ENCODE measurements at regions not wholly inside any gene's neighbourhood (a gene's known extent, or its start where the extent isn't known, plus 50 kb on each side); places are given as distances from the start of the nearest gene placed in this dataset.

DNA sequence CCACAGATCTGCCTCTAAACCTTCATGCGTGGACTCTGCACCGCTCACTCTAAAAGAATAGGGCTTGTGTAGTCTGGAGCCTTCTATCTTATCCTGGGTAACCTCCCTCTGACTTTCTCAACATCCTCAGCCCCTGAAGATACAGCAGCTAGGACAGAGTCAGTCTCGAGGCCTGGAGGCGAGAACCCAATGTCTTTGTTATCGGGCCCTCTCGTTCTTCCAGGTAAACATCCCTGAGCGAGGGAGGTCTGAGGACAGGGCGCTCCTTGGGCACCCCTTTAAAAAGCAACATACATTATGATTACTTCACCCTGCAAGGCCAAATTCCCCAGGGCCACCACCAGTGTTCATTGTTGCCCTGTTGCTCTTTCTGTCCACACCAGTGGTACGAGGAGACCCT is 75.4 kb upstream of the PRNP start:
- no peaks in the 10 kb centered on the region for H3K9me3 Mint-ChIP-seq (ENCODE audit: unreplicated experiment)
- Histone ChIP-seq H3K36me3 (ENCODE audit: control insufficient read depth, insufficient read depth, low read length) (no peaks in the 10 kb centered on the region), H3K4me1 (no peaks in the 10 kb centered on the region), H3K27me3 (replicated peaks; ENCODE audit: control insufficient read depth, insufficient read depth, low read length) (no peaks in the 10 kb centered on the region; the same call in 1 of the 2 replicates), H3K4me3 (ENCODE audit: low read depth, low read length) (no peak overlapping the region), H3K9me3 (no peaks in the 10 kb centered on the region)
- peaks cover 17% of the 10 kb centered on the region for H3K27me3 Mint-ChIP-seq (ENCODE audit: insufficient read depth, unreplicated experiment)
- CTCF ChIA-PET, result no interaction called here
- no peaks in the 10 kb centered on the region for H3K36me3 Mint-ChIP-seq (ENCODE audit: insufficient read depth, unreplicated experiment)
- H3K4me3 Mint-ChIP-seq (ENCODE audit: unreplicated experiment), result no peak overlapping the region
- DNase-seq, result no peak
- no peak overlapping the region for H3K27ac Mint-ChIP-seq (ENCODE audit: unreplicated experiment)
- no peak for TF ChIP-seq CTCF (IDR thresholded peaks at IDR 0.05; ENCODE audit: insufficient read depth in 1 of 2, low read depth in 1 of 2, low read length in 1 of 2, severe bottlenecking in 1 of 2, unreplicated experiment in 1 of 2)
- no peaks in the 10 kb centered on the region for H3K4me1 Mint-ChIP-seq (ENCODE audit: low read depth, unreplicated experiment)
- no TSS peak for BruUV-seq (replicated peaks)
- intact Hi-C loops (cut with micrococcal nuclease; ENCODE audit: unreplicated experiment), result no loop called here
- POLR2A ChIA-PET, result no interaction called here

- no peaks in the 10 kb centered on the region; the same call in 1 of the 2 replicates for H3K27me3 ChIP-seq (replicated peaks; ENCODE audit: control insufficient read depth, insufficient read depth, low read length)
- no peaks in the 10 kb centered on the region for H3K9me3 Mint-ChIP-seq (ENCODE audit: unreplicated experiment)
- no peak overlapping the region for H3K27ac Mint-ChIP-seq (ENCODE audit: unreplicated experiment)
- ChIA-PET POLR2A (no interaction called here), CTCF (no interaction called here)
- no peaks in the 10 kb centered on the region for H3K36me3 Mint-ChIP-seq (ENCODE audit: insufficient read depth, unreplicated experiment)
- DNase-seq, result no peak
- no peak overlapping the region for H3K4me3 ChIP-seq (ENCODE audit: low read depth, low read length)
- peaks cover 24% of the 10 kb centered on the region for H3K27me3 Mint-ChIP-seq (ENCODE audit: insufficient read depth, unreplicated experiment)
- H3K4me1 ChIP-seq, result no peaks in the 10 kb centered on the region
- BruUV-seq (replicated peaks), result no TSS peak
- H3K4me3 Mint-ChIP-seq (ENCODE audit: unreplicated experiment), result no peak overlapping the region
- no peaks in the 10 kb centered on the region for H3K36me3 ChIP-seq (ENCODE audit: control insufficient read depth, insufficient read depth, low read length)
- no peaks in the 10 kb centered on the region for H3K9me3 ChIP-seq
- no peak for TF ChIP-seq CTCF (IDR thresholded peaks at IDR 0.05; ENCODE audit: insufficient read depth in 1 of 2, low read depth in 1 of 2, low read length in 1 of 2, severe bottlenecking in 1 of 2, unreplicated experiment in 1 of 2)
- H3K4me1 Mint-ChIP-seq (ENCODE audit: low read depth, unreplicated experiment), result no peaks in the 10 kb centered on the region
- intact Hi-C loops (cut with micrococcal nuclease; ENCODE audit: unreplicated experiment), result loop anchor here (10.0 kb wide), 1 partner anchor 585 kb away; no protein-coding TSS in a partner anchor
Observed at GRCh38 chr20:4609511-4609910, 76.7 kb upstream of the PRNP start.

- Mint-ChIP-seq H3K27ac (ENCODE audit: unreplicated experiment) (no peak overlapping the region), H3K9me3 (ENCODE audit: unreplicated experiment) (no peaks in the 10 kb centered on the region), H3K4me1 (ENCODE audit: low read depth, unreplicated experiment) (no peaks in the 10 kb centered on the region), H3K36me3 (ENCODE audit: insufficient read depth, unreplicated experiment) (no peaks in the 10 kb centered on the region), H3K27me3 (ENCODE audit: insufficient read depth, unreplicated experiment) (peaks cover 25% of the 10 kb centered on the region), H3K4me3 (ENCODE audit: unreplicated experiment) (no peak overlapping the region)
- no peak for DNase-seq
- no TSS peak for BruUV-seq (replicated peaks)
- Histone ChIP-seq H3K27me3 (replicated peaks; ENCODE audit: control insufficient read depth, insufficient read depth, low read length) (no peaks in the 10 kb centered on the region; the same call in none of the 2 replicates), H3K36me3 (ENCODE audit: control insufficient read depth, insufficient read depth, low read length) (no peaks in the 10 kb centered on the region), H3K4me3 (ENCODE audit: low read depth, low read length) (no peak overlapping the region), H3K4me1 (no peaks in the 10 kb centered on the region), H3K9me3 (no peaks in the 10 kb centered on the region)
- no peak for TF ChIP-seq CTCF (IDR thresholded peaks at IDR 0.05; ENCODE audit: insufficient read depth in 1 of 2, low read depth in 1 of 2, low read length in 1 of 2, severe bottlenecking in 1 of 2, unreplicated experiment in 1 of 2)
- POLR2A ChIA-PET, result no interaction called here
- CTCF ChIA-PET, result interaction anchor here (0.7 to 1.9 kb wide), 2 partner anchors 111 to 114 kb away, joined by 4 to 9 read pairs; no protein-coding TSS in a partner anchor
- intact Hi-C loops (cut with micrococcal nuclease; ENCODE audit: unreplicated experiment), result loop anchor here (10.0 kb wide), 1 partner anchor 586 kb away; no protein-coding TSS in a partner anchor
Observed at GRCh38 chr20:4608861-4609260, 77.4 kb upstream of the PRNP start.

Data from Caco-2 (cell line).